H1 (cell line): ENCODE measurements at regions not wholly inside any gene's neighbourhood (a gene's known extent, or its start where the extent isn't known, plus 50 kb on each side); places are given as distances from the start of the nearest gene placed in this dataset.

Experiments
- CTCF ChIA-PET: fragments of 300-600 bp; sonication (Branson Sonifier 250); formaldehyde crosslinking; loops from one replicate; lab custom pipeline; 2021; ENCODE audit not compliant: partially characterized antibody; lab: Charles Lee
- POLR2A ChIA-PET: fragments of 300-600 bp; sonication (Branson Sonifier 250); formaldehyde crosslinking; loops from one replicate; lab custom pipeline; 2021; ENCODE audit warnings: inconsistent platforms; ENCODE audit not compliant: partially characterized antibody; lab: Charles Lee
- DNase-seq, 2 experiments: peaks; one replicate each; pipeline versions ENCODE4 v3.0.0 to v3.0.0-alpha.2; 2010 to 2022; ENCODE audit warnings: low spot score in 2 of 2, low read depth in 1 of 2, mixed read lengths in 1 of 2
- FAIRE-seq: peaks from 2 replicates; lab custom pipeline; 2011; peaks lifted over from hg19 to GRCh38; lab: Jason Lieb, UNC
- H2AFZ ChIP-seq: 2 replicates; pipeline ENCODE4 v1.8.1; 2012; ENCODE audit warnings: low read length, inconsistent platforms
- H2AK5ac ChIP-seq: 2 replicates; pipeline ENCODE4 v1.6.1; 2013; ENCODE audit warnings: low read depth, low read length
- H2BK120ac ChIP-seq: replicated peaks from 2 replicates; pipeline ENCODE3; 2013; ENCODE audit warnings: low read depth, low read length, inconsistent platforms
- H2BK12ac ChIP-seq: 2 replicates; pipeline ENCODE4 v1.6.1; 2013; ENCODE audit warnings: low read depth, low read length
- H2BK15ac ChIP-seq: 2 replicates; pipeline ENCODE4 v1.6.1; 2013; ENCODE audit warnings: low read length
- H2BK20ac ChIP-seq: 2 replicates; pipeline ENCODE4 v1.6.1; 2013; ENCODE audit warnings: low read length
- H2BK5ac ChIP-seq: 2 replicates; pipeline ENCODE4 v1.6.1; 2013; ENCODE audit warnings: low read depth, low read length
- H3K14ac ChIP-seq: 2 replicates; pipeline ENCODE4 v1.6.1; 2013; ENCODE audit warnings: inconsistent platforms; ENCODE audit not compliant: insufficient read length
- H3K18ac ChIP-seq: 2 replicates; pipeline ENCODE4 v1.6.1; 2013; ENCODE audit warnings: low read length; ENCODE audit errors: extremely low read depth
- H3K23ac ChIP-seq: 2 replicates; pipeline ENCODE4 v1.6.1; 2013; ENCODE audit warnings: inconsistent platforms; ENCODE audit not compliant: insufficient read length
- H3K23me2 ChIP-seq: 2 replicates; pipeline ENCODE4 v1.6.1; 2013; ENCODE audit warnings: low read depth, low read length
- H3K27ac ChIP-seq: 2 replicates; pipeline ENCODE4 v1.6.1; 2011; ENCODE audit warnings: low read depth, low read length, inconsistent platforms
- H3K27me3 ChIP-seq, 4 experiments: replicated peaks in 1 of 4; 1 replicate in 1 of 4; 2 replicates in 3 of 4; pipeline versions ENCODE4 v1.6.1 to v1.8.1; 2011 to 2013; ENCODE audit warnings: low read length in 3 of 4, mild to moderate bottlenecking in 3 of 4, inconsistent platforms in 2 of 4, mixed read lengths in 2 of 4, moderate library complexity in 1 of 4; ENCODE audit not compliant: control insufficient read depth in 3 of 4, insufficient read depth in 3 of 4; ENCODE audit errors: extremely low read depth in 1 of 4
- H3K36me3 ChIP-seq, 4 experiments: 2 replicates each; pipeline versions ENCODE4 v1.6.1 to v1.8.1; 2011 to 2013; ENCODE audit warnings: mild to moderate bottlenecking in 4 of 4, low read length in 3 of 4, moderate library complexity in 2 of 4, control low read depth in 1 of 4, inconsistent platforms in 1 of 4; ENCODE audit not compliant: insufficient read depth in 4 of 4, control insufficient read depth in 2 of 4
- H3K4ac ChIP-seq: replicated peaks from 2 replicates; pipeline ENCODE3; 2013; ENCODE audit warnings: low read length, low read depth, mixed read lengths, inconsistent platforms; ENCODE audit not compliant: insufficient read length
- H3K4me1 ChIP-seq, 4 experiments: replicated peaks in 1 of 4; 1 replicate in 1 of 4; 2 replicates in 3 of 4; pipeline versions ENCODE4 v1.6.1 to v1.8.1; 2011 to 2013; ENCODE audit warnings: low read length in 3 of 4, inconsistent platforms in 2 of 4, mixed read lengths in 1 of 4; ENCODE audit not compliant: insufficient read depth in 4 of 4, control insufficient read depth in 3 of 4
- H3K4me2 ChIP-seq, 2 experiments: 2 replicates each; pipeline versions ENCODE4 v1.6.1 to v1.8.1; 2011 to 2013; ENCODE audit warnings: low read depth in 2 of 2, low read length in 2 of 2, control low read depth in 1 of 2, inconsistent platforms in 1 of 2, mild to moderate bottlenecking in 1 of 2; ENCODE audit not compliant: insufficient read depth in 1 of 2
- H3K4me3 ChIP-seq, 4 experiments: fragments of 200-600, 300-600 bp in 1 of 4; sonication (generic), shearing (Covaris generic), sonication (Bioruptor Twin) in 1 of 4; 2 replicates each; pipeline versions ENCODE4 v1.5.1 to v1.8.1; 2011 to 2016; ENCODE audit warnings: low read length in 4 of 4, low read depth in 3 of 4, control low read depth in 2 of 4, inconsistent platforms in 2 of 4, mild to moderate bottlenecking in 2 of 4, mixed read lengths in 1 of 4, moderate library complexity in 1 of 4; ENCODE audit not compliant: insufficient read depth in 2 of 4; ENCODE audit errors: extremely low read depth in 1 of 4
- H3K56ac ChIP-seq: replicated peaks from 2 replicates; pipeline ENCODE3; 2013; ENCODE audit warnings: low read depth, mild to moderate bottlenecking, mixed read lengths, low read length, inconsistent platforms; ENCODE audit not compliant: insufficient read length
- H3K79me1 ChIP-seq: 2 replicates; pipeline ENCODE4 v1.6.1; 2013; ENCODE audit warnings: low read depth, low read length, control low read depth
- H3K79me2 ChIP-seq, 2 experiments: 2 replicates each; pipeline versions ENCODE4 v1.6.1 to v1.8.1; 2012 to 2013; ENCODE audit warnings: low read length in 2 of 2, mild to moderate bottlenecking in 2 of 2, inconsistent platforms in 1 of 2; ENCODE audit not compliant: insufficient read depth in 2 of 2, control insufficient read depth in 1 of 2
- H3K9ac ChIP-seq, 4 experiments: replicated peaks in 1 of 4; 1 replicate in 1 of 4; 2 replicates in 3 of 4; pipeline versions ENCODE4 v1.6.1 to v1.8.1; 2011 to 2013; ENCODE audit warnings: low read depth in 3 of 4, low read length in 3 of 4, control low read depth in 2 of 4, mild to moderate bottlenecking in 2 of 4, moderate library complexity in 2 of 4, inconsistent platforms in 1 of 4; ENCODE audit errors: extremely low read depth in 1 of 4
- H3K9me3 ChIP-seq, 2 experiments: 2 replicates each; pipeline versions ENCODE4 v1.6.1 to v1.8.1; 2012 to 2013; ENCODE audit warnings: mild to moderate bottlenecking in 2 of 2, moderate library complexity in 2 of 2, control low read depth in 1 of 2, inconsistent platforms in 1 of 2, low read depth in 1 of 2, low read length in 1 of 2, mixed read lengths in 1 of 2; ENCODE audit not compliant: insufficient read depth in 2 of 2
- H4K20me1 ChIP-seq, 2 experiments: replicated peaks in 1 of 2; 2 replicates each; pipeline versions ENCODE3 to v1.8.1; 2011 to 2013; ENCODE audit warnings: inconsistent platforms in 2 of 2, low read length in 2 of 2, mild to moderate bottlenecking in 1 of 2; ENCODE audit not compliant: insufficient read depth in 2 of 2, control insufficient read depth in 1 of 2
- H4K5ac ChIP-seq: 2 replicates; pipeline ENCODE4 v1.6.1; 2013; ENCODE audit warnings: low read length, low read depth, mixed read lengths, inconsistent platforms; ENCODE audit not compliant: insufficient read length
- H4K8ac ChIP-seq: 2 replicates; pipeline ENCODE4 v1.8.0; 2013; ENCODE audit warnings: mild to moderate bottlenecking, moderate library complexity, low read length, inconsistent platforms; ENCODE audit not compliant: insufficient read depth; ENCODE audit errors: extremely low read depth
- H4K91ac ChIP-seq: replicated peaks from 2 replicates; pipeline ENCODE3; 2013; ENCODE audit warnings: low read length, mixed read lengths, inconsistent platforms; ENCODE audit not compliant: insufficient read length
- CHD2 ChIP-seq: IDR thresholded peaks from 2 replicates; pipeline ENCODE4 v1.6.1; 2012; ENCODE audit warnings: low read length, improper control_type of control experiment
- GTF2F1 ChIP-seq: IDR thresholded peaks from 2 replicates; pipeline ENCODE4 v1.6.1; 2012; ENCODE audit warnings: low read depth, low read length, improper control_type of control experiment, borderline replicate concordance
- RNF2 ChIP-seq: fragments of 200-900, 300-1000 bp; sonication (generic); IDR thresholded peaks from 2 replicates; pipeline ENCODE4 v1.7.1; 2016; ENCODE audit warnings: borderline replicate concordance, low read depth, mild to moderate bottlenecking, antibody characterized with exemption, low read length; ENCODE audit not compliant: poor library complexity, severe bottlenecking; ENCODE audit errors: missing control alignments
- TAF7 ChIP-seq: optimal IDR thresholded peaks from 2 replicates; pipeline ENCODE3; 2011; ENCODE audit warnings: low read depth, mild to moderate bottlenecking, inconsistent platforms, low read length, moderate library complexity, borderline replicate concordance
- YY1 ChIP-seq: IDR thresholded peaks from 2 replicates; pipeline ENCODE4 v1.6.1; 2011; ENCODE audit warnings: low read depth, mild to moderate bottlenecking, low read length
- WGBS, 2 experiments: shearing (Covaris generic) in 1 of 2; methylation state at CpG; one replicate each; pipeline versions ENCODE4 v1.1.6 to v1.1.7; 2013 to 2015; ENCODE audit warnings: low lambda C conversion rate in 2 of 2, mixed read lengths in 2 of 2, inconsistent platforms in 1 of 2, low coverage in 1 of 2, missing lambda C conversion rate in 1 of 2; ENCODE audit not compliant: insufficient replicate concordance in 2 of 2, insufficient coverage in 1 of 2, insufficient read length in 1 of 2; ENCODE audit errors: extremely low coverage in 1 of 2, missing lambda C conversion rate in 1 of 2; 5-methylcytosine and 5-hydroxymethylcytosine counted together

DNA sequence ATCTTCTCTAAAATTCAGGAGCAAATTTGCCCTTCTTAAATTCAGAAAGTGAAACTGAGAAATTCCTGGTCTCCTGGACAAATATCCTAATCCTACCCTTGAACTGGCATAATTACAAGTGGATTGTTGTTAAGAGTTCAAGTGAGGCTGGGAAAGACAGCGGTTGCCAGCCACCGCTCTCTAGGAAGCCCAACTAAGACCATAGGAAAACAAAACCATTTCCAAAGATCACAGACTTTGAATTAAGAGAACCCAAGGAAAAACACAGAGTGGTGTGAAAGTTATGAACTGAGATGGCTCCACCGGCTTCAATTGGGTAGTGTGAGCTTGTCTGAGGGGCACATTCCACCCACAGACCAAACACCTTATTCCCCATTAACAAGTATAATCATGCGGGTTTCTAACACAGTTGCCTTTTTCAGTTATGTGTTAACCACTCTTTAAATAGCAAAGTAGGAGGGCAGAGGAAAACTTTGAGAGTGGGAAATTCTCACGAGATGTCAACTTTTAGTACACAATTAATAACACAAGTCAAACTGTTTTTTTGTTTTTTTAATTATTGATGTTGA is 1628.8 kb upstream of the SEL1L start:
- H3K79me1 ChIP-seq: no peaks in the 10 kb centered on the region
- H3K23ac ChIP-seq: no peak overlapping the region
- H2BK12ac ChIP-seq: no peak overlapping the region
- H4K8ac ChIP-seq: no peak overlapping the region
- H3K27me3 ChIP-seq: no peaks in the 10 kb centered on the region
- FAIRE-seq: no peak
- H2AFZ ChIP-seq: no peak overlapping the region
- H2AK5ac ChIP-seq: no peak overlapping the region
- ChIA-PET CTCF (no interaction called here), POLR2A (no interaction called here)
- no peak for TF ChIP-seq YY1
- no peak for TF ChIP-seq CHD2
- no peak for TF ChIP-seq GTF2F1
- no peak for TF ChIP-seq TAF7
- no peak for TF ChIP-seq RNF2
- no peak overlapping the region for H2BK120ac ChIP-seq
- H4K20me1 ChIP-seq: no peaks in the 10 kb centered on the region
- no peak overlapping the region for H2BK15ac ChIP-seq
- H3K36me3 ChIP-seq: no peaks in the 10 kb centered on the region
- no peak for DNase-seq
- no peak overlapping the region for H3K4me2 ChIP-seq
- WGBS, 2 experiments: 92% methylated on average over 5 of the region's 5 CpGs; no CpG with 5 or more reads in 1 of the 2 experiments
- H3K18ac ChIP-seq: no peak overlapping the region
- H4K5ac ChIP-seq: no peak overlapping the region
- no peak overlapping the region for H2BK5ac ChIP-seq
- H2BK20ac ChIP-seq: no peak overlapping the region
- H3K79me2 ChIP-seq: no peaks in the 10 kb centered on the region
- no peaks in the 10 kb centered on the region for H3K23me2 ChIP-seq
- H3K4me3 ChIP-seq: no peak overlapping the region
- H3K4ac ChIP-seq: no peak overlapping the region
- no peak overlapping the region for H3K56ac ChIP-seq
- H3K9ac ChIP-seq: no peak overlapping the region
- no peak overlapping the region for H3K14ac ChIP-seq
- H3K9me3 ChIP-seq: no peaks in the 10 kb centered on the region
- H4K91ac ChIP-seq: no peak overlapping the region
- no peak overlapping the region for H3K27ac ChIP-seq
- H3K4me1 ChIP-seq: peaks cover 0 to 3% (median 0%) of the 10 kb centered on the region in 4 experiments; a peak in 1 of 7 replicates
